ENCODE measurements at regions not wholly inside any gene's neighbourhood (a gene's known extent, or its start where the extent isn't known, plus 50 kb on each side); places are given as distances from the start of the nearest gene placed in this dataset.

GRCh38 chr1:177566495-177566894, 395.7 kb downstream of the BRINP2 start:
- TF ChIP-seq CTCF (IDR thresholded peaks at IDR 0.05; ENCODE audit: insufficient read depth, low read length), result no peak
- no peak for TF ChIP-seq GABPA (IDR thresholded peaks at IDR 0.05; ENCODE audit: low read depth)
- no peak for TF ChIP-seq REST (IDR thresholded peaks at IDR 0.05; ENCODE audit: insufficient replicate concordance, low read depth)
- TF ChIP-seq SPI1 (IDR thresholded peaks at IDR 0.05; ENCODE audit: borderline replicate concordance, low read depth), result no peak
- no peak for TF ChIP-seq POLR2AphosphoS5 (IDR thresholded peaks at IDR 0.05; ENCODE audit: low read depth)
- Histone ChIP-seq H3K27me3 (ENCODE audit: insufficient read depth, poor library complexity, severe bottlenecking) (no peaks in the 10 kb centered on the region), H3K4me3 (replicated peaks; ENCODE audit: insufficient read depth, low read length) (no peak overlapping the region), H3K27ac (replicated peaks) (no peak overlapping the region)
- DNase-seq (ENCODE audit: low read depth in 1 of 2, low spot score in 1 of 2), result no peak

- Histone ChIP-seq H3K4me3 (replicated peaks; ENCODE audit: insufficient read depth, low read length) (no peak overlapping the region), H3K27me3 (ENCODE audit: insufficient read depth, poor library complexity, severe bottlenecking) (no peaks in the 10 kb centered on the region), H3K27ac (replicated peaks) (no peak overlapping the region)
- no peak for DNase-seq (ENCODE audit: low read depth in 1 of 2, low spot score in 1 of 2)
- TF ChIP-seq GABPA (IDR thresholded peaks at IDR 0.05; ENCODE audit: low read depth) (no peak), POLR2AphosphoS5 (IDR thresholded peaks at IDR 0.05; ENCODE audit: low read depth) (no peak), SPI1 (IDR thresholded peaks at IDR 0.05; ENCODE audit: borderline replicate concordance, low read depth) (no peak), REST (IDR thresholded peaks at IDR 0.05; ENCODE audit: insufficient replicate concordance, low read depth) (no peak), CTCF (IDR thresholded peaks at IDR 0.05; ENCODE audit: insufficient read depth, low read length) (no peak)
These were observed 390.7 kb downstream of the BRINP2 start for GRCh38 chr1:177561436-177561835.

GRCh38 chr1:177558372-177558771, 387.6 kb downstream of the BRINP2 start:
- H3K4me3 ChIP-seq (replicated peaks; ENCODE audit: insufficient read depth, low read length), result no peak overlapping the region

More at GRCh38 chr1:177558372-177558771, 387.6 kb downstream of the BRINP2 start:
- no peak for TF ChIP-seq CTCF (IDR thresholded peaks at IDR 0.05; ENCODE audit: insufficient read depth, low read length)
- no peak for TF ChIP-seq POLR2AphosphoS5 (IDR thresholded peaks at IDR 0.05; ENCODE audit: low read depth)
- no peak for TF ChIP-seq SPI1 (IDR thresholded peaks at IDR 0.05; ENCODE audit: borderline replicate concordance, low read depth)
- no peak for TF ChIP-seq GABPA (IDR thresholded peaks at IDR 0.05; ENCODE audit: low read depth)
- no peak for TF ChIP-seq REST (IDR thresholded peaks at IDR 0.05; ENCODE audit: insufficient replicate concordance, low read depth)
- no peak for DNase-seq (ENCODE audit: low read depth in 1 of 2, low spot score in 1 of 2)
- H3K27ac ChIP-seq (replicated peaks), result no peak overlapping the region
- no peaks in the 10 kb centered on the region for H3K27me3 ChIP-seq (ENCODE audit: insufficient read depth, poor library complexity, severe bottlenecking)
